Thyroid gland (tissue), 4 donors: ENCODE measurements at regions not wholly inside any gene's neighbourhood (a gene's known extent, or its start where the extent isn't known, plus 50 kb on each side); places are given as distances from the start of the nearest gene placed in this dataset.

Source experiments
- POLR2A ChIP-seq, 2 donors: fragments of 450-650 bp; IDR thresholded peaks; one replicate each; pipeline ENCODE4 v1.6.1; 2017; ENCODE audit warnings: antibody characterized with exemption in 2 of 2, mild to moderate bottlenecking in 2 of 2, moderate library complexity in 1 of 2
- TF ChIP-seq, protein P1 (sequence below), 6 experiments: fragments of 200-600 bp in 3 of 6; fragments of 450-650 bp in 3 of 6; sonication (generic) in 3 of 6; IDR thresholded peaks; one replicate each; pipeline ENCODE4 v1.5.1; 2016 to 2019; ENCODE audit warnings: antibody characterized with exemption in 6 of 6, mild to moderate bottlenecking in 2 of 6, inconsistent platforms in 1 of 6, moderate library complexity in 1 of 6

- TF ChIP-seq, protein P1, sequence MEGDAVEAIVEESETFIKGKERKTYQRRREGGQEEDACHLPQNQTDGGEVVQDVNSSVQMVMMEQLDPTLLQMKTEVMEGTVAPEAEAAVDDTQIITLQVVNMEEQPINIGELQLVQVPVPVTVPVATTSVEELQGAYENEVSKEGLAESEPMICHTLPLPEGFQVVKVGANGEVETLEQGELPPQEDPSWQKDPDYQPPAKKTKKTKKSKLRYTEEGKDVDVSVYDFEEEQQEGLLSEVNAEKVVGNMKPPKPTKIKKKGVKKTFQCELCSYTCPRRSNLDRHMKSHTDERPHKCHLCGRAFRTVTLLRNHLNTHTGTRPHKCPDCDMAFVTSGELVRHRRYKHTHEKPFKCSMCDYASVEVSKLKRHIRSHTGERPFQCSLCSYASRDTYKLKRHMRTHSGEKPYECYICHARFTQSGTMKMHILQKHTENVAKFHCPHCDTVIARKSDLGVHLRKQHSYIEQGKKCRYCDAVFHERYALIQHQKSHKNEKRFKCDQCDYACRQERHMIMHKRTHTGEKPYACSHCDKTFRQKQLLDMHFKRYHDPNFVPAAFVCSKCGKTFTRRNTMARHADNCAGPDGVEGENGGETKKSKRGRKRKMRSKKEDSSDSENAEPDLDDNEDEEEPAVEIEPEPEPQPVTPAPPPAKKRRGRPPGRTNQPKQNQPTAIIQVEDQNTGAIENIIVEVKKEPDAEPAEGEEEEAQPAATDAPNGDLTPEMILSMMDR (IDR thresholded peaks at IDR 0.05): no peak
- no peak for TF ChIP-seq POLR2A (IDR thresholded peaks at IDR 0.05)
Observed at GRCh38 chr12:126668961-126669360, 1598.0 kb upstream of the TMEM132C start.
